ENCODE measurements at regions not wholly inside any gene's neighbourhood (a gene's known extent, or its start where the extent isn't known, plus 50 kb on each side); places are given as distances from the start of the nearest gene placed in this dataset.

DNA sequence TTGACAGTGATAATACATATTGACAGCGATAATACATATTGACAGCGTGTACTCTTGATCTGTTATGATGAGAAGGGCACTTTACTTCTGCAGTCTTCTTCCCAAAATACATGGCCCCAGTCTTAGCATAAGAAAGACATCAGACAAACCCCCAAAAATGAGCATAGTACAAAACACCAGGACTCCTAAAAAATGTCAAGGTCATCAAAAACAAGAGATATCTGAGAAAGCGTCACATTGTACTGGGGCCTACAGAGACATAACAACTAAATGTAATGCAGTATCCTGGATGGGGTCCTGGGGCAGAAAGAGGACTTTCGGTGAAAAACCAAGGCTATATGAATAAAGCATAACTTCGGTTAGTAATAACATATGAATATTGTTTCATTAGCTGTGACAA is 731.5 kb upstream of the SGCG start (continued):
- TF ChIP-seq, protein P1, sequence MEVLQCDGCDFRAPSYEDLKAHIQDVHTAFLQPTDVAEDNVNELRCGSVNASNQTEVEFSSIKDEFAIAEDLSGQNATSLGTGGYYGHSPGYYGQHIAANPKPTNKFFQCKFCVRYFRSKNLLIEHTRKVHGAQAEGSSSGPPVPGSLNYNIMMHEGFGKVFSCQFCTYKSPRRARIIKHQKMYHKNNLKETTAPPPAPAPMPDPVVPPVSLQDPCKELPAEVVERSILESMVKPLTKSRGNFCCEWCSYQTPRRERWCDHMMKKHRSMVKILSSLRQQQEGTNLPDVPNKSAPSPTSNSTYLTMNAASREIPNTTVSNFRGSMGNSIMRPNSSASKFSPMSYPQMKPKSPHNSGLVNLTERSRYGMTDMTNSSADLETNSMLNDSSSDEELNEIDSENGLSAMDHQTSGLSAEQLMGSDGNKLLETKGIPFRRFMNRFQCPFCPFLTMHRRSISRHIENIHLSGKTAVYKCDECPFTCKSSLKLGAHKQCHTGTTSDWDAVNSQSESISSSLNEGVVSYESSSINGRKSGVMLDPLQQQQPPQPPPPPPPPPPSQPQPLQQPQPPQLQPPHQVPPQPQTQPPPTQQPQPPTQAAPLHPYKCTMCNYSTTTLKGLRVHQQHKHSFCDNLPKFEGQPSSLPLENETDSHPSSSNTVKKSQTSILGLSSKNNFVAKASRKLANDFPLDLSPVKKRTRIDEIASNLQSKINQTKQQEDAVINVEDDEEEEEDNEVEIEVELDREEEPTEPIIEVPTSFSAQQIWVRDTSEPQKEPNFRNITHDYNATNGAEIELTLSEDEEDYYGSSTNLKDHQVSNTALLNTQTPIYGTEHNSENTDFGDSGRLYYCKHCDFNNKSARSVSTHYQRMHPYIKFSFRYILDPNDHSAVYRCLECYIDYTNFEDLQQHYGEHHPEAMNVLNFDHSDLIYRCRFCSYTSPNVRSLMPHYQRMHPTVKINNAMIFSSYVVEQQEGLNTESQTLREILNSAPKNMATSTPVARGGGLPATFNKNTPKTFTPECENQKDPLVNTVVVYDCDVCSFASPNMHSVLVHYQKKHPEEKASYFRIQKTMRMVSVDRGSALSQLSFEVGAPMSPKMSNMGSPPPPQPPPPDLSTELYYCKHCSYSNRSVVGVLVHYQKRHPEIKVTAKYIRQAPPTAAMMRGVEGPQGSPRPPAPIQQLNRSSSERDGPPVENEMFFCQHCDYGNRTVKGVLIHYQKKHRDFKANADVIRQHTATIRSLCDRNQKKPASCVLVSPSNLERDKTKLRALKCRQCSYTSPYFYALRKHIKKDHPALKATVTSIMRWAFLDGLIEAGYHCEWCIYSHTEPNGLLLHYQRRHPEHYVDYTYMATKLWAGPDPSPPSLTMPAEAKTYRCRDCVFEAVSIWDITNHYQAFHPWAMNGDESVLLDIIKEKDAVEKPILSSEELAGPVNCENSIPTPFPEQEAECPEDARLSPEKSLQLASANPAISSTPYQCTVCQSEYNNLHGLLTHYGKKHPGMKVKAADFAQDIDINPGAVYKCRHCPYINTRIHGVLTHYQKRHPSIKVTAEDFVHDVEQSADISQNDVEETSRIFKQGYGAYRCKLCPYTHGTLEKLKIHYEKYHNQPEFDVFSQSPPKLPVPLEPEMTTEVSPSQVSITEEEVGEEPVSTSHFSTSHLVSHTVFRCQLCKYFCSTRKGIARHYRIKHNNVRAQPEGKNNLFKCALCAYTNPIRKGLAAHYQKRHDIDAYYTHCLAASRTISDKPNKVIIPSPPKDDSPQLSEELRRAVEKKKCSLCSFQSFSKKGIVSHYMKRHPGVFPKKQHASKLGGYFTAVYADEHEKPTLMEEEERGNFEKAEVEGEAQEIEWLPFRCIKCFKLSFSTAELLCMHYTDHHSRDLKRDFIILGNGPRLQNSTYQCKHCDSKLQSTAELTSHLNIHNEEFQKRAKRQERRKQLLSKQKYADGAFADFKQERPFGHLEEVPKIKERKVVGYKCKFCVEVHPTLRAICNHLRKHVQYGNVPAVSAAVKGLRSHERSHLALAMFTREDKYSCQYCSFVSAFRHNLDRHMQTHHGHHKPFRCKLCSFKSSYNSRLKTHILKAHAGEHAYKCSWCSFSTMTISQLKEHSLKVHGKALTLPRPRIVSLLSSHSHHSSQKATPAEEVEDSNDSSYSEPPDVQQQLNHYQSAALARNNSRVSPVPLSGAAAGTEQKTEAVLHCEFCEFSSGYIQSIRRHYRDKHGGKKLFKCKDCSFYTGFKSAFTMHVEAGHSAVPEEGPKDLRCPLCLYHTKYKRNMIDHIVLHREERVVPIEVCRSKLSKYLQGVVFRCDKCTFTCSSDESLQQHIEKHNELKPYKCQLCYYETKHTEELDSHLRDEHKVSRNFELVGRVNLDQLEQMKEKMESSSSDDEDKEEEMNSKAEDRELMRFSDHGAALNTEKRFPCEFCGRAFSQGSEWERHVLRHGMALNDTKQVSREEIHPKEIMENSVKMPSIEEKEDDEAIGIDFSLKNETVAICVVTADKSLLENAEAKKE (CRISPR knock-in tag; IDR thresholded peaks at IDR 0.05), result no peak
- no peak for TF ChIP-seq CREB1 (CRISPR knock-in tag; IDR thresholded peaks at IDR 0.05; ENCODE audit: low read depth)
- TF ChIP-seq, protein P2, sequence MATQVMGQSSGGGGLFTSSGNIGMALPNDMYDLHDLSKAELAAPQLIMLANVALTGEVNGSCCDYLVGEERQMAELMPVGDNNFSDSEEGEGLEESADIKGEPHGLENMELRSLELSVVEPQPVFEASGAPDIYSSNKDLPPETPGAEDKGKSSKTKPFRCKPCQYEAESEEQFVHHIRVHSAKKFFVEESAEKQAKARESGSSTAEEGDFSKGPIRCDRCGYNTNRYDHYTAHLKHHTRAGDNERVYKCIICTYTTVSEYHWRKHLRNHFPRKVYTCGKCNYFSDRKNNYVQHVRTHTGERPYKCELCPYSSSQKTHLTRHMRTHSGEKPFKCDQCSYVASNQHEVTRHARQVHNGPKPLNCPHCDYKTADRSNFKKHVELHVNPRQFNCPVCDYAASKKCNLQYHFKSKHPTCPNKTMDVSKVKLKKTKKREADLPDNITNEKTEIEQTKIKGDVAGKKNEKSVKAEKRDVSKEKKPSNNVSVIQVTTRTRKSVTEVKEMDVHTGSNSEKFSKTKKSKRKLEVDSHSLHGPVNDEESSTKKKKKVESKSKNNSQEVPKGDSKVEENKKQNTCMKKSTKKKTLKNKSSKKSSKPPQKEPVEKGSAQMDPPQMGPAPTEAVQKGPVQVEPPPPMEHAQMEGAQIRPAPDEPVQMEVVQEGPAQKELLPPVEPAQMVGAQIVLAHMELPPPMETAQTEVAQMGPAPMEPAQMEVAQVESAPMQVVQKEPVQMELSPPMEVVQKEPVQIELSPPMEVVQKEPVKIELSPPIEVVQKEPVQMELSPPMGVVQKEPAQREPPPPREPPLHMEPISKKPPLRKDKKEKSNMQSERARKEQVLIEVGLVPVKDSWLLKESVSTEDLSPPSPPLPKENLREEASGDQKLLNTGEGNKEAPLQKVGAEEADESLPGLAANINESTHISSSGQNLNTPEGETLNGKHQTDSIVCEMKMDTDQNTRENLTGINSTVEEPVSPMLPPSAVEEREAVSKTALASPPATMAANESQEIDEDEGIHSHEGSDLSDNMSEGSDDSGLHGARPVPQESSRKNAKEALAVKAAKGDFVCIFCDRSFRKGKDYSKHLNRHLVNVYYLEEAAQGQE (IDR thresholded peaks at IDR 0.05; ENCODE audit: unreplicated experiment), result no peak
- TF ChIP-seq NANOG (IDR thresholded peaks at IDR 0.05; ENCODE audit: borderline replicate concordance), result no peak
- TF ChIP-seq STAT1 (IDR thresholded peaks at IDR 0.05; ENCODE audit: unreplicated experiment), result no peak
- no peak for TF ChIP-seq EZH2phosphoT487 (IDR thresholded peaks at IDR 0.05; ENCODE audit: unreplicated experiment)

DNA sequence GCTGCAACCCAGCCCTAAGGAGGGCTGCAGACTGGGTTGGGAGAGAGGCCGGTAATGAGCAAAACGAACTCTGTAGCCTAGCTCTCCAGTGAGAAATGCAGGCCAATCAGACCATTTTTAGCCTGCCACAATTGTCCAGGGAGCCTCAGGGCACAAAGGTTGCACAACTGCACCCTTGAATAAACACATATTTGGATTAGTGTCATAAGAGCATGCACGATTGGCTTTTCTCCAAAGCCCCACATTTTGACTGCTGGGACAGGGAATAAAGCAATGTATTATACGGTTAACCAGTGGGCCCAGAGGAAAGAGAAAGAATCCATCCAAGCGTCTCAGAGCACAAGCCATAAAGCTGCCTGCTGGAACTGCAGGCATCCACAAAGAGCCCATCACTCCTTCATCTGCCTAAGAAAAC is 729.4 kb upstream of the SGCG start:
- no peak overlapping the region; the same call in 1 of the 2 replicates for H3K27ac Mint-ChIP-seq
- TF ChIP-seq CREB1 (CRISPR knock-in tag; IDR thresholded peaks at IDR 0.05; ENCODE audit: low read depth) (no peak), JUNB (IDR thresholded peaks at IDR 0.05; ENCODE audit: unreplicated experiment) (no peak), ZNF331 (CRISPR knock-in tag; IDR thresholded peaks at IDR 0.05; ENCODE audit: low read depth) (no peak), ZNF114 (CRISPR knock-in tag; IDR thresholded peaks at IDR 0.05) (no peak)
- TF ChIP-seq, protein P2 (IDR thresholded peaks at IDR 0.05; ENCODE audit: unreplicated experiment), result no peak
- TF ChIP-seq, protein P3, sequence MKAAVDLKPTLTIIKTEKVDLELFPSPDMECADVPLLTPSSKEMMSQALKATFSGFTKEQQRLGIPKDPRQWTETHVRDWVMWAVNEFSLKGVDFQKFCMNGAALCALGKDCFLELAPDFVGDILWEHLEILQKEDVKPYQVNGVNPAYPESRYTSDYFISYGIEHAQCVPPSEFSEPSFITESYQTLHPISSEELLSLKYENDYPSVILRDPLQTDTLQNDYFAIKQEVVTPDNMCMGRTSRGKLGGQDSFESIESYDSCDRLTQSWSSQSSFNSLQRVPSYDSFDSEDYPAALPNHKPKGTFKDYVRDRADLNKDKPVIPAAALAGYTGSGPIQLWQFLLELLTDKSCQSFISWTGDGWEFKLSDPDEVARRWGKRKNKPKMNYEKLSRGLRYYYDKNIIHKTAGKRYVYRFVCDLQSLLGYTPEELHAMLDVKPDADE (IDR thresholded peaks at IDR 0.05), result no peak

More for the DNA sequence above, 729.4 kb upstream of the SGCG start:
- H3K4me2 ChIP-seq, result no peak overlapping the region
- Mint-ChIP-seq H3K4me1 (peaks cover 22% of the 10 kb centered on the region), H3K4me3 (no peak overlapping the region), H3K27me3 (ENCODE audit: insufficient read depth, low read depth, poor library complexity) (peaks cover 4% of the 10 kb centered on the region), H3K9me3 (no peaks in the 10 kb centered on the region; the same call in 2 of the 3 replicates), H3K36me3 (ENCODE audit: low read depth) (no peaks in the 10 kb centered on the region)
- H3K9me2 ChIP-seq (ENCODE audit: insufficient read depth), result no peaks in the 10 kb centered on the region
- no peaks in the 10 kb centered on the region for H3K27me3 ChIP-seq (ENCODE audit: insufficient read depth)
- no peaks in the 10 kb centered on the region for H3K36me3 ChIP-seq (ENCODE audit: insufficient read depth)
- no peaks in the 10 kb centered on the region for H3K79me2 ChIP-seq (replicated peaks; ENCODE audit: insufficient read depth)
- no peak overlapping the region for H3K27ac ChIP-seq (ENCODE audit: low read depth)
- H3K4me3 ChIP-seq, result no peak overlapping the region
- H2AFZ ChIP-seq, result peak overlapping the region; percentile 48; the same call in 1 of the 2 replicates
- ATAC-seq (peak; percentile 46), DNase-seq (ENCODE audit: low spot score) (peak; percentile 29)
- H3K4me1 ChIP-seq (ENCODE audit: insufficient read depth), result peaks cover 25% of the 10 kb centered on the region
- no peaks in the 10 kb centered on the region for H3F3A ChIP-seq (replicated peaks; ENCODE audit: low read depth)
- no peaks in the 10 kb centered on the region for H4K20me1 ChIP-seq (replicated peaks; ENCODE audit: insufficient read depth)

All from GM23338 (cell line).